ENCODE measurements at regions not wholly inside any gene's neighbourhood (a gene's known extent, or its start where the extent isn't known, plus 50 kb on each side); places are given as distances from the start of the nearest gene placed in this dataset.

- FAIRE-seq (no peak), DNase-seq (ENCODE audit: extremely low spot score, insufficient read length, low read depth) (no peak)
Measured at GRCh38 chr3:23739536-23739935, 66.2 kb upstream of the UBE2E1 start.

GRCh38 chr3:23740517-23740965, 65.2 kb upstream of the UBE2E1 start:
- FAIRE-seq (peak; percentile 78), DNase-seq (ENCODE audit: extremely low spot score, insufficient read length, low read depth) (no peak)

GRCh38 chr3:23741036-23741706, 64.6 kb upstream of the UBE2E1 start:
- DNase-seq (ENCODE audit: extremely low spot score, insufficient read length, low read depth) (no peak), FAIRE-seq (no peak)

GRCh38 chr3:23743141-23743784, 62.5 kb upstream of the UBE2E1 start:
- DNase-seq (ENCODE audit: extremely low spot score, insufficient read length, low read depth): no peak
- FAIRE-seq: no peak

GRCh38 chr3:23746441-23746840, 59.3 kb upstream of the UBE2E1 start:
- DNase-seq (ENCODE audit: extremely low spot score, insufficient read length, low read depth) (no peak), FAIRE-seq (no peak)

- no peak for DNase-seq (ENCODE audit: extremely low spot score, insufficient read length, low read depth)
- FAIRE-seq: no peak
Measured at GRCh38 chr3:23747841-23748240, 57.9 kb upstream of the UBE2E1 start.

GRCh38 chr3:23748398-23749110, 57.2 kb upstream of the UBE2E1 start:
- peak; percentile 38 for FAIRE-seq
- DNase-seq (ENCODE audit: extremely low spot score, insufficient read length, low read depth): no peak

GRCh38 chr3:23749609-23750008, 56.1 kb upstream of the UBE2E1 start:
- DNase-seq (ENCODE audit: extremely low spot score, insufficient read length, low read depth): no peak
- FAIRE-seq: no peak

GRCh38 chr3:23750573-23751210, 55.1 kb upstream of the UBE2E1 start:
- DNase-seq (ENCODE audit: extremely low spot score, insufficient read length, low read depth) (no peak), FAIRE-seq (no peak)

GRCh38 chr3:23751212-23751723, 54.5 kb upstream of the UBE2E1 start:
- FAIRE-seq: no peak
- no peak for DNase-seq (ENCODE audit: extremely low spot score, insufficient read length, low read depth)

GRCh38 chr3:23752126-23752525, 53.6 kb upstream of the UBE2E1 start:
- no peak for DNase-seq (ENCODE audit: extremely low spot score, insufficient read length, low read depth)
- no peak for FAIRE-seq

GRCh38 chr3:23754215-23754614, 51.5 kb upstream of the UBE2E1 start:
- no peak for DNase-seq (ENCODE audit: extremely low spot score, insufficient read length, low read depth)
- no peak for FAIRE-seq

All from GM18507 (cell line).